GM19395 (cell line): ENCODE measurements at regions not wholly inside any gene's neighbourhood (a gene's known extent, or its start where the extent isn't known, plus 50 kb on each side); places are given as distances from the start of the nearest gene placed in this dataset.
"Not testable (repeated sequence)": the region's sequence is repeated elsewhere in the genome, so short reads cannot be mapped to it uniquely, and the experiment has no call there.

Experiments
- ATAC-seq: cut with Tn5 transposase; IDR thresholded peaks from one replicate; pipeline ENCODE4 v1.9.1; 2021; ENCODE audit warnings: mild to moderate bottlenecking, moderate library complexity; ENCODE audit not compliant: unreplicated experiment

GRCh38 chr2:56770490-56770889 lies 586.7 kb downstream of the CCDC85A start:
- no peak for ATAC-seq

GRCh38 chr2:56784046-56784445 lies 600.3 kb downstream of the CCDC85A start:
- ATAC-seq = no peak

DNA sequence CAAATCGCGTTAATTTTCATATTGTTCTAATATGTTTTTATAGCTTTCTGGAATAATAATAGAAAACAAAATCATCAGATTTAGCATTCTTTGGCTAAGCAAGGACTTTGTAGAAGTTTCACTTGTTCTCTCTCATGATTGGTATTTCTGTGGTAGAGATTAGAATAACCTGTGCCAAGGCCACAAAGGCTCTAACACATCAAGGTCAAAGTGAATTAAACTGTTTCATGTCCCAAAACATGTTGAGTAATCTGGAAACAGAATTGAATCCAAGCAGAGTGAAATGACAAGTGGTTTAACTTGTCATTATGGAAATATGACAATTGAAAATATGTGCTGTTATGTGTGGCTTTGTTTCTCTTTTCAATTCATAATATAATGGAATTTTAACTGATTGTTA lies 617.4 kb downstream of the CCDC85A start:
- ATAC-seq = no peak

GRCh38 chr2:56801770-56802169 lies 618.0 kb downstream of the CCDC85A start:
- ATAC-seq = no peak

DNA sequence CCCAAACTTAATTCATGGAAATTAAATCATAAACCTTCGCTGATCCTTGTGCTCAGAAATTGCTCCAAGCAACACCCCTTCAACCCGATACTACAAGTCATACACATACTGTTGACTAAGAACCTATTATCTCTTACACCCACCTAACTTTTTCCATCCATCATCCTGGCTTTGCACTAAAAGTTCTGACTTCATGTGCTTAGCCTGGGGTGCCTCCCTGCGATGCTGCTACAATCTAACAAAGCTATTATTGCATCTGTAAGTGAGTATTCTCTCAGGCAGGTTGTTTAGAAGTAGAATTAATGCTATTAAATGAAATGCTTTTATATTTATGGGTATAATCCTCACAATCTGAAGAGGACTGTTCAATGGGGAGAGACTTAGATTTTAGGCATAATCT lies 619.8 kb downstream of the CCDC85A start:
- no peak for ATAC-seq

- no peak for ATAC-seq
Measured at GRCh38 chr2:56806924-56807323, 623.1 kb downstream of the CCDC85A start.

GRCh38 chr2:56807861-56808260 lies 624.1 kb downstream of the CCDC85A start:
- no peak for ATAC-seq

GRCh38 chr2:56811401-56811800 lies 627.6 kb downstream of the CCDC85A start:
- ATAC-seq = no peak

DNA sequence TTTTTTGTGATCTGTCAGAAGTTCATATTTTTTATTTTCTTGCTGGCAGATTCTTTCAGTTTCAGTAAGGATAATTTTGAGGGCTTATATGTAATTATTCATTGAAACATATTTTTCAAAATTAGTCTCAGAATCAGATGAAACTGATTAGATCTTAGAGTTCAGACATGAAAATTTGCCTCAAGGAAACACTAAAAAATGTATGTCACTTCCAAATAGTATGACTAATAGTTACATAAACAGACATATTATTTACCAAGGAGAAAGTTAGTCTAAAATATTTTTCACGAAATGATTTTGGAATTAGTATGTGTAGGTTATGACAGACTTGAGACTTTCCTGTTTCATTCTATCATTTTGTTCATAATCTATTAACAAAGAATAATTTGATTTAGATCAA lies 628.6 kb downstream of the CCDC85A start:
- no peak for ATAC-seq

- no peak for ATAC-seq
Measured at GRCh38 chr2:56813490-56813889, 629.7 kb downstream of the CCDC85A start.

GRCh38 chr2:56816666-56817065 lies 632.9 kb downstream of the CCDC85A start:
- no peak for ATAC-seq

- ATAC-seq = no peak
Measured at GRCh38 chr2:56831780-56832179, 648.0 kb downstream of the CCDC85A start.

- no peak for ATAC-seq
Measured at GRCh38 chr2:56834686-56835085, 650.9 kb downstream of the CCDC85A start.

DNA sequence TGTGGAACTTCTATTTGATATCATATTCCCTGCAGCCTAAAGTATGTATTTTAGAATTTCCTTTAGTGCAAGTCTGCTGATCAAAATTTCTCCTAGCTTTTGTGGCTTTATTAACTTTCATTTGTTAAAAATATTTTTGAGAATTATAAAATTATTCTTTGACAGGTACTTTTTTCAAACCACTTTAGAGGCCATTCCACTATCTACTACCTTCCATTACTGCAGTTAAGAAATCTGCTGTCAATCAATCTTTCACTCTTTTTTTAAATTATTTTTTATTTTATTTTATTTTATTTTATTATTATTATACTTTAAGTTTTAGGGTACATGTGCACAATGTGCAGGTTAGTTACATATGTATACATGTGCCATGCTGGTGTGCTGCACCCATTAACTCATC lies 656.2 kb downstream of the CCDC85A start:
- not testable (repeated sequence) for ATAC-seq

- no peak for ATAC-seq
Measured at GRCh38 chr2:56860991-56861390, 677.2 kb downstream of the CCDC85A start.

- ATAC-seq = no peak
Measured at GRCh38 chr2:56871644-56872043, 687.9 kb downstream of the CCDC85A start.

DNA sequence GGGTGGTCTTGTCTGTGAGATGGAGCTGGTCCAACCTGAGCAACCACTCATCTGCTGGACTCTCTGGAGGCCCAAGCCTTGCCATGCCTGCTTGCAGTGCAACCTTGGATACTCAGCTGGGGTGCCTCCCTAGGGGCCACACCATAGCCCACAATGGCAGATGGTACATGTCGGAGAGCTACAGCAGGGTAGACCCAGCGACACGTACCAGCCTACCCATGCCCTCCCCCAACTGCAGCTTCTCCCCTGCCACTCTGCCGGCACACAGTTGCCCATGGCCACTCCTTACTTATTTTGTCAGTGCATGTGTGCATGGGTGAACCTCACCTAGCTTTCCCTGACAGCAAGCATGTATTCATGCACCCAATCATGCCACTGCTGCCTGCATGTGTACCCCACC lies 690.9 kb downstream of the CCDC85A start:
- ATAC-seq = no peak

- ATAC-seq = no peak
Measured at GRCh38 chr2:56889738-56890137, 705.9 kb downstream of the CCDC85A start.

DNA sequence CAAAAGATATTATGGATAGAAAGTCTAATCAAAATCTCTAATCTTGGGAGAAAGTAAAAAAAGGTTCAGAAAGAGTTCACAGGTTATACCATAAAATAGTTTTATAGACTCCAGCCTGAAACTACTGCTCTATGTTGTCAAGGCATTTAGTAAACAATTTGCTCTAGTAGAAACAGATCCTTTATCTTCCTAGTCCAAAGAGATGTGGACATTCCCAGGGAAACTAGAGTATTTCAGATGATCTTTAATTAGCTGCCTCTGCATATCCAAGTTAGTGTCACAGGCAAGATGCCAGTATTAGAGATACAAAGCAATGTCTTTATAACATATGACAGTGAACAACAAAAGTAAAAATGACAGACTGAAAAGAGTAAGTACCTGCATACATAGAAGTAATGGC lies 708.6 kb downstream of the CCDC85A start:
- ATAC-seq = no peak

- no peak for ATAC-seq
Measured at GRCh38 chr2:56898986-56899385, 715.2 kb downstream of the CCDC85A start.

GRCh38 chr2:56912490-56912889 lies 728.7 kb downstream of the CCDC85A start:
- ATAC-seq = no peak

- no peak for ATAC-seq
Measured at GRCh38 chr2:56918790-56919189, 735.0 kb downstream of the CCDC85A start.

DNA sequence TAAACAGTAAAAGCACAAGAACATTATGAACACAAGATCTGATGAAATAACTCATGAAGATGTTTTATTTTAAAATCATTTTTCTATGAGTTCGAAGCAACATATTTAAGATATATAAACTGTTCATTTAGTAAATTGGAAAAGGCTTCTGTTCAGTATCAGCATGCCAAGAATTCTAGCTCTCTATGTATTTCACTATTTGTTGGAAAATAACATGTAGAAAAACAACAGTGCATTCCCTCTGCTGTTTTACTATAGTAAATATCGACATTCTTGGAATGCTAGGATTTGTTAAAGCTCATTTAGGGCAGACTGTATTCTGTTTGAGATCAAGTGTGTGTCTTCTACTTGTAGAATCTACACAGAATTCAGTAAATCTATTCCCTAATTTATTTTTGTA lies 750.2 kb downstream of the CCDC85A start:
- no peak for ATAC-seq

- ATAC-seq = no peak
Measured at GRCh38 chr2:56934866-56935265, 751.1 kb downstream of the CCDC85A start.
